Stomach (tissue), 4 donors: ENCODE measurements at regions not wholly inside any gene's neighbourhood (a gene's known extent, or its start where the extent isn't known, plus 50 kb on each side); places are given as distances from the start of the nearest gene placed in this dataset.
A peak's percentile ranks its signal among the peaks of the same experiment; 100 is the strongest.

ENCODE experiments used
- EP300 ChIP-seq: sonication (generic); formaldehyde crosslinking; IDR thresholded peaks from one replicate; pipeline ENCODE4 v1.6.1; 2017; ENCODE audit warnings: antibody characterized with exemption
- POLR2A ChIP-seq, 4 donors: fragments of 450-650 bp; IDR thresholded peaks; one replicate each; pipeline ENCODE4 v1.6.1; 2016; ENCODE audit warnings: antibody characterized with exemption in 4 of 4, control low read depth in 2 of 4, mild to moderate bottlenecking in 1 of 4, moderate library complexity in 1 of 4
- POLR2AphosphoS5 ChIP-seq, 3 donors: sonication (generic); formaldehyde crosslinking; IDR thresholded peaks; one replicate each; pipeline ENCODE4 v1.6.1; 2016; ENCODE audit warnings: antibody characterized with exemption in 3 of 3
- TF ChIP-seq, protein P1 (sequence below), 7 experiments: fragments of 450-650 bp in 4 of 7; fragments of 200-600 bp in 3 of 7; sonication (generic) in 3 of 7; IDR thresholded peaks; one replicate each; pipeline ENCODE4 v1.5.1; 2016 to 2019; ENCODE audit warnings: antibody characterized with exemption in 7 of 7, control low read depth in 2 of 7, mild to moderate bottlenecking in 1 of 7

DNA sequence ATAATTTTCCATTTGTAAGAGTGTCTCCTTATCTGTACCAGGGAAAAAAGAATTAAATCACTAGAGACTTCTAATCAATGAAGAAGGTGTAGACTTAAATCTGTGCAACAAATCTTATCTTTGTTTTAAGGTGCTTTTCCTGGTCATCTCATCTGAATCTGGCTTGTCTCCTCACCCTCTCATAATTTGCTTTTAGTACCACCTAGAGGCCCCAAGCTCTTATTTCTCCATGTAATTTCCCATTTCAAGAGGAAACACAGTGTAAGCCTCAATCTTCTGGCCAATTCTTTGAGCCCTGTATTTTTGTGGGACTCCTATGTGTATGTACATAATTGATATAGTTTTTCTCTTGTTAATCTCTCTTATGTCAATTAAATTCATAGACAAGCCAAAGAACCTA lies 1975.3 kb upstream of the CDH6 start:
- TF ChIP-seq POLR2AphosphoS5 (IDR thresholded peaks at IDR 0.05) = no peak
- TF ChIP-seq, protein P1, sequence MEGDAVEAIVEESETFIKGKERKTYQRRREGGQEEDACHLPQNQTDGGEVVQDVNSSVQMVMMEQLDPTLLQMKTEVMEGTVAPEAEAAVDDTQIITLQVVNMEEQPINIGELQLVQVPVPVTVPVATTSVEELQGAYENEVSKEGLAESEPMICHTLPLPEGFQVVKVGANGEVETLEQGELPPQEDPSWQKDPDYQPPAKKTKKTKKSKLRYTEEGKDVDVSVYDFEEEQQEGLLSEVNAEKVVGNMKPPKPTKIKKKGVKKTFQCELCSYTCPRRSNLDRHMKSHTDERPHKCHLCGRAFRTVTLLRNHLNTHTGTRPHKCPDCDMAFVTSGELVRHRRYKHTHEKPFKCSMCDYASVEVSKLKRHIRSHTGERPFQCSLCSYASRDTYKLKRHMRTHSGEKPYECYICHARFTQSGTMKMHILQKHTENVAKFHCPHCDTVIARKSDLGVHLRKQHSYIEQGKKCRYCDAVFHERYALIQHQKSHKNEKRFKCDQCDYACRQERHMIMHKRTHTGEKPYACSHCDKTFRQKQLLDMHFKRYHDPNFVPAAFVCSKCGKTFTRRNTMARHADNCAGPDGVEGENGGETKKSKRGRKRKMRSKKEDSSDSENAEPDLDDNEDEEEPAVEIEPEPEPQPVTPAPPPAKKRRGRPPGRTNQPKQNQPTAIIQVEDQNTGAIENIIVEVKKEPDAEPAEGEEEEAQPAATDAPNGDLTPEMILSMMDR (IDR thresholded peaks at IDR 0.05) = peak in 1 of 7 experiments; percentile 8
- TF ChIP-seq POLR2A (IDR thresholded peaks at IDR 0.05) = no peak
- TF ChIP-seq EP300 = no peak
